Gastroesophageal sphincter (tissue), 4 donors: ENCODE measurements at regions not wholly inside any gene's neighbourhood (a gene's known extent, or its start where the extent isn't known, plus 50 kb on each side); places are given as distances from the start of the nearest gene placed in this dataset.

Experiments used
- ATAC-seq: fragments of 150-250 bp; one replicate; pipeline ENCODE4 v1.9.1; 2016; ENCODE audit warnings: mild to moderate bottlenecking, moderate library complexity
- H3K27ac ChIP-seq, 4 donors: fragments of 200-600 bp; sonication (generic) in 3 of 4; 1 replicate in 3 of 4; 2 replicates in 1 of 4; pipeline ENCODE4 v1.5.1; 2016 to 2019
- H3K27me3 ChIP-seq: fragments of 200-600 bp; sonication (generic); one replicate; pipeline ENCODE4 v1.5.1; 2019
- H3K36me3 ChIP-seq, 2 donors: fragments of 200-600 bp; sonication (generic); one replicate each; pipeline ENCODE4 v1.5.1; 2019; ENCODE audit warnings: control low read depth in 1 of 2
- H3K4me1 ChIP-seq, 3 donors: fragments of 200-600 bp; sonication (generic); 1 replicate in 2 of 3; 2 replicates in 1 of 3; pipeline ENCODE4 v1.5.1; 2016 to 2019; ENCODE audit warnings: control low read depth in 2 of 3
- H3K4me3 ChIP-seq, 2 donors: fragments of 200-600 bp; sonication (generic); one replicate each; pipeline ENCODE4 v1.5.1; 2019; ENCODE audit warnings: mild to moderate bottlenecking in 1 of 2, moderate library complexity in 1 of 2
- H3K9me3 ChIP-seq, 3 donors: fragments of 200-600 bp; sonication (generic); one replicate each; pipeline ENCODE4 v1.5.1; 2017 to 2019; ENCODE audit warnings: control low read depth in 2 of 3
- CTCF ChIP-seq, 4 experiments: fragments of 200-600 bp in 2 of 4; fragments of 450-650 bp in 2 of 4; sonication (generic) in 1 of 4; IDR thresholded peaks; one replicate each; pipeline ENCODE4 v1.5.1; 2017 to 2019; ENCODE audit warnings: antibody characterized with exemption in 4 of 4, mild to moderate bottlenecking in 2 of 4, moderate library complexity in 2 of 4
- EP300 ChIP-seq: sonication (generic); formaldehyde crosslinking; IDR thresholded peaks from one replicate; pipeline ENCODE4 v1.6.1; 2017; ENCODE audit warnings: antibody characterized with exemption, mild to moderate bottlenecking
- POLR2A ChIP-seq, 2 donors: fragments of 450-650 bp; IDR thresholded peaks; one replicate each; pipeline ENCODE4 v1.6.1; 2017; ENCODE audit warnings: antibody characterized with exemption in 2 of 2, mild to moderate bottlenecking in 2 of 2, moderate library complexity in 1 of 2
- POLR2AphosphoS5 ChIP-seq: sonication (generic); formaldehyde crosslinking; IDR thresholded peaks from one replicate; pipeline ENCODE4 v1.6.1; 2017; ENCODE audit warnings: antibody characterized with exemption
- WGBS, 2 donors: methylation state at CpG; one replicate each; pipeline ENCODE4 v1.1.5; 2018; ENCODE audit warnings: low coverage in 1 of 2; 5-methylcytosine and 5-hydroxymethylcytosine counted together

- Histone ChIP-seq H3K27me3 (no peaks in the 10 kb centered on the region), H3K4me3 (no peak overlapping the region), H3K4me1 (peaks cover 0 to 33% (median 5%) of the 10 kb centered on the region in 3 donors), H3K36me3 (no peaks in the 10 kb centered on the region), H3K27ac (no peak overlapping the region), H3K9me3 (no peaks in the 10 kb centered on the region)
- no peak for ATAC-seq
- TF ChIP-seq EP300 (no peak), POLR2AphosphoS5 (no peak), POLR2A (IDR thresholded peaks at IDR 0.05) (no peak), CTCF (IDR thresholded peaks at IDR 0.05) (no peak)
- WGBS, 2 donors = 84 to 87% methylated on average over 9 to 10 of the region's 17 CpGs
These were observed 87.9 kb upstream of the ZNF217 start for GRCh38 chr20:53681352-53682212.

- no peak overlapping the region for H3K27ac ChIP-seq
- TF ChIP-seq CTCF (IDR thresholded peaks at IDR 0.05) (no peak), POLR2A (IDR thresholded peaks at IDR 0.05) (no peak), EP300 (no peak), POLR2AphosphoS5 (no peak)
These were observed 86.1 kb upstream of the ZNF217 start for GRCh38 chr20:53679597-53680309.

GRCh38 chr20:53678990-53679596, 85.5 kb upstream of the ZNF217 start:
- Histone ChIP-seq H3K27ac (no peak overlapping the region), H3K27me3 (no peaks in the 10 kb centered on the region), H3K4me1 (peaks cover 0 to 33% (median 5%) of the 10 kb centered on the region in 3 donors), H3K36me3 (no peaks in the 10 kb centered on the region), H3K4me3 (no peak overlapping the region), H3K9me3 (no peaks in the 10 kb centered on the region)
- ATAC-seq = peak; percentile 41
- TF ChIP-seq POLR2AphosphoS5 (no peak), POLR2A (IDR thresholded peaks at IDR 0.05) (no peak), CTCF (IDR thresholded peaks at IDR 0.05) (no peak), EP300 (no peak)
- WGBS, 2 donors = 56 to 75% methylated on average over 3 of the region's 3 CpGs

More at GRCh38 chr20:53679597-53680309, 86.1 kb upstream of the ZNF217 start:
- H3K27me3 ChIP-seq = no peaks in the 10 kb centered on the region
- H3K4me3 ChIP-seq = no peak overlapping the region
- 71 to 72% methylated on average over 4 to 7 of the region's 7 CpGs for WGBS, 2 donors
- H3K4me1 ChIP-seq = peaks cover 0 to 33% (median 5%) of the 10 kb centered on the region in 3 donors
- H3K36me3 ChIP-seq = no peaks in the 10 kb centered on the region
- no peaks in the 10 kb centered on the region for H3K9me3 ChIP-seq
- no peak for ATAC-seq

- Histone ChIP-seq H3K9me3 (no peaks in the 10 kb centered on the region), H3K4me1 (peaks cover 0 to 33% (median 5%) of the 10 kb centered on the region in 3 donors), H3K27ac (no peak overlapping the region), H3K27me3 (no peaks in the 10 kb centered on the region), H3K4me3 (no peak overlapping the region), H3K36me3 (no peaks in the 10 kb centered on the region)
- TF ChIP-seq EP300 = no peak
- ATAC-seq = no peak
- WGBS, 2 donors = 63 to 69% methylated on average over 6 to 7 of the region's 7 CpGs
These were observed 84.8 kb upstream of the ZNF217 start for GRCh38 chr20:53678315-53678989.
